Mesenchymal stem cell (in vitro differentiated cells and primary cell): ENCODE measurements at regions not wholly inside any gene's neighbourhood (a gene's known extent, or its start where the extent isn't known, plus 50 kb on each side); places are given as distances from the start of the nearest gene placed in this dataset.

Experiments
- DNase-seq: peaks from one replicate; pipeline ENCODE4 v3.0.0-alpha.2; 2013
- H2AFZ ChIP-seq: one replicate; pipeline ENCODE4 v1.6.1; 2013; ENCODE audit warnings: low read depth, mild to moderate bottlenecking, control low read depth, inconsistent platforms, low read length, moderate library complexity
- H2AK5ac ChIP-seq: 2 replicates; pipeline ENCODE4 v1.6.1; 2013; ENCODE audit warnings: low read length, moderate library complexity, mild to moderate bottlenecking, inconsistent platforms; ENCODE audit not compliant: severe bottlenecking
- H2BK120ac ChIP-seq: one replicate; pipeline ENCODE4 v1.6.1; 2013; ENCODE audit warnings: low read depth, mild to moderate bottlenecking, inconsistent platforms, low read length, moderate library complexity
- H2BK12ac ChIP-seq, 2 experiments: one replicate each; pipeline ENCODE4 v1.6.1; 2013; ENCODE audit warnings: inconsistent platforms in 2 of 2, low read length in 2 of 2, mild to moderate bottlenecking in 2 of 2, moderate library complexity in 2 of 2, control low read depth in 1 of 2
- H2BK15ac ChIP-seq: one replicate; pipeline ENCODE4 v1.6.1; 2013; ENCODE audit warnings: mild to moderate bottlenecking, low read depth, inconsistent platforms; ENCODE audit not compliant: poor library complexity, severe bottlenecking
- H2BK5ac ChIP-seq: 2 replicates; pipeline ENCODE4 v1.6.1; 2013; ENCODE audit warnings: low read depth, mild to moderate bottlenecking, low read length, control low read depth, inconsistent platforms; ENCODE audit not compliant: poor library complexity, severe bottlenecking
- H3K14ac ChIP-seq, 2 experiments: one replicate each; pipeline ENCODE4 v1.6.1; 2013; ENCODE audit warnings: inconsistent platforms in 2 of 2, low read length in 2 of 2, control low read depth in 1 of 2, mild to moderate bottlenecking in 1 of 2, moderate library complexity in 1 of 2
- H3K18ac ChIP-seq, 2 experiments: one replicate each; pipeline ENCODE4 v1.6.1; 2013; ENCODE audit warnings: inconsistent platforms in 2 of 2, low read length in 2 of 2, control low read depth in 1 of 2, low read depth in 1 of 2, mild to moderate bottlenecking in 1 of 2
- H3K23ac ChIP-seq, 2 experiments: one replicate each; pipeline ENCODE4 v1.6.1; 2013; ENCODE audit warnings: inconsistent platforms in 2 of 2, low read length in 2 of 2, mild to moderate bottlenecking in 2 of 2, moderate library complexity in 2 of 2, control low read depth in 1 of 2
- H3K27ac ChIP-seq: 2 replicates; pipeline ENCODE4 v1.5.1; 2013; ENCODE audit warnings: mild to moderate bottlenecking, moderate library complexity, low read length, control low read depth, inconsistent platforms; ENCODE audit not compliant: poor library complexity, severe bottlenecking
- H3K27me3 ChIP-seq, 2 experiments: 2 replicates each; pipeline versions ENCODE4 v1.6.1 to v1.7.0; 2013; ENCODE audit warnings: low read length in 2 of 2, mild to moderate bottlenecking in 2 of 2, moderate library complexity in 2 of 2, control low read depth in 1 of 2, inconsistent platforms in 1 of 2; ENCODE audit not compliant: control insufficient read depth in 1 of 2, insufficient read depth in 1 of 2
- H3K36me3 ChIP-seq, 2 experiments: 2 replicates each; pipeline versions ENCODE4 v1.6.1 to v1.7.0; 2013; ENCODE audit warnings: low read length in 2 of 2, control low read depth in 1 of 2, inconsistent platforms in 1 of 2, low read depth in 1 of 2, mild to moderate bottlenecking in 1 of 2; ENCODE audit not compliant: insufficient read depth in 2 of 2, control insufficient read depth in 1 of 2
- H3K4ac ChIP-seq, 2 experiments: one replicate each; pipeline ENCODE4 v1.6.1; 2013; ENCODE audit warnings: inconsistent platforms in 2 of 2, low read length in 2 of 2, mild to moderate bottlenecking in 2 of 2, moderate library complexity in 2 of 2, control low read depth in 1 of 2, low read depth in 1 of 2
- H3K4me1 ChIP-seq: 2 replicates; pipeline ENCODE4 v1.6.1; 2013; ENCODE audit warnings: low read depth, low read length, control low read depth; ENCODE audit not compliant: control insufficient read depth, insufficient read depth
- H3K4me2 ChIP-seq: 2 replicates; pipeline ENCODE4 v1.6.1; 2013; ENCODE audit warnings: low read length, mild to moderate bottlenecking, inconsistent platforms; ENCODE audit not compliant: poor library complexity, severe bottlenecking
- H3K4me3 ChIP-seq, 2 experiments: 2 replicates each; pipeline versions ENCODE4 v1.5.1 to v1.7.0; 2013; ENCODE audit warnings: low read length in 2 of 2, mild to moderate bottlenecking in 2 of 2, control low read depth in 1 of 2, low read depth in 1 of 2; ENCODE audit not compliant: insufficient read depth in 1 of 2
- H3K79me1 ChIP-seq: replicated peaks from 2 replicates; pipeline ENCODE4 v1.6.1; 2013; ENCODE audit warnings: mild to moderate bottlenecking, control low read depth, low read length, inconsistent platforms; ENCODE audit not compliant: poor library complexity, severe bottlenecking
- H3K9ac ChIP-seq: 2 replicates; pipeline ENCODE4 v1.7.0; 2013; ENCODE audit warnings: mild to moderate bottlenecking, low read length, moderate library complexity
- H3K9me3 ChIP-seq: 2 replicates; pipeline ENCODE4 v1.7.0; 2013; ENCODE audit warnings: mild to moderate bottlenecking, low read length; ENCODE audit not compliant: control insufficient read depth
- H4K8ac ChIP-seq: one replicate; pipeline ENCODE4 v1.6.1; 2013; ENCODE audit warnings: inconsistent platforms, mild to moderate bottlenecking, low read length, moderate library complexity
- H4K91ac ChIP-seq: one replicate; pipeline ENCODE4 v1.6.1; 2013; ENCODE audit warnings: mild to moderate bottlenecking, low read length, inconsistent platforms
- WGBS: methylation state at CpG from one replicate; pipeline ENCODE4 v1.1.7; 2013; ENCODE audit warnings: mixed read lengths; 5-methylcytosine and 5-hydroxymethylcytosine counted together

- no peak overlapping the region for H2AK5ac ChIP-seq
- H3K18ac ChIP-seq: no peak overlapping the region
- no peak overlapping the region for H2BK15ac ChIP-seq
- H3K27me3 ChIP-seq: peaks cover 0 to 17% of the 10 kb centered on the region in 2 experiments
- no peak overlapping the region for H2AFZ ChIP-seq
- H3K4ac ChIP-seq: no peak overlapping the region
- H3K4me2 ChIP-seq: no peak overlapping the region
- no peak overlapping the region for H2BK5ac ChIP-seq
- H3K9me3 ChIP-seq: no peaks in the 10 kb centered on the region
- no peaks in the 10 kb centered on the region for H3K4me1 ChIP-seq
- no peak overlapping the region for H4K8ac ChIP-seq
- H2BK120ac ChIP-seq: no peak overlapping the region
- H3K79me1 ChIP-seq: no peaks in the 10 kb centered on the region
- no peaks in the 10 kb centered on the region for H3K36me3 ChIP-seq
- H3K14ac ChIP-seq: no peak overlapping the region
- H2BK12ac ChIP-seq: no peak overlapping the region
- H4K91ac ChIP-seq: no peak overlapping the region
- H3K4me3 ChIP-seq: no peak overlapping the region
- DNase-seq: no peak
- H3K23ac ChIP-seq: no peak overlapping the region
- no peak overlapping the region for H3K9ac ChIP-seq
- WGBS: 22% methylated on average over 1 of the region's 1 CpG
- no peak overlapping the region for H3K27ac ChIP-seq
These were observed 185.1 kb upstream of the SLCO3A1 start for GRCh38 chr15:91668370-91668769.

DNA sequence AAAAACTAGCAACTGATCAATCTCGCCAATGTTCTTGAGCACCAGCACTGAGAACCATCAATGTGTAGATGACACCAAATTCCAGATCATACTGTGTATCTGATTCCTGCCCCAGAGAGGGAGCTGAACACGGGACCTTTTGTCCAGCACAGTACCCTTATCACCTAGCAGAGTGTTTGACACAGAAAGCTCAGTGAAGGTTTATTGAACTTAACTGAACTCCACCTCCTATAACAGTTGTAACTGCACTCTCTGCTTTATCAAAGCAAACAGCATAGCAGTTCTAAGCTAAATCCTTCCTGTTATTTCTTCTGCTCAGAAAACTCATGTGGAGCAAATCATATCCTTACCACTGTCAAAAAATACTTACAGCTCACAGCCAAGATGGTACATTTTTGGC lies 183.4 kb upstream of the SLCO3A1 start:
- no peaks in the 10 kb centered on the region for H3K79me1 ChIP-seq
- no peak overlapping the region for H2AK5ac ChIP-seq
- H3K27me3 ChIP-seq: peaks cover 0 to 8% of the 10 kb centered on the region in 2 experiments
- 58% methylated on average over 2 of the region's 2 CpGs for WGBS
- no peak overlapping the region for H3K4me2 ChIP-seq
- H3K4me3 ChIP-seq: no peak overlapping the region
- H3K27ac ChIP-seq: no peak overlapping the region
- no peak overlapping the region for H4K8ac ChIP-seq
- H2BK15ac ChIP-seq: no peak overlapping the region
- no peak overlapping the region for H3K9ac ChIP-seq
- H3K18ac ChIP-seq: no peak overlapping the region
- no peak for DNase-seq
- no peaks in the 10 kb centered on the region for H3K36me3 ChIP-seq
- H3K9me3 ChIP-seq: peaks cover 6% of the 10 kb centered on the region
- H2BK12ac ChIP-seq: no peak overlapping the region
- H2BK5ac ChIP-seq: no peak overlapping the region
- no peak overlapping the region for H3K14ac ChIP-seq
- no peak overlapping the region for H2BK120ac ChIP-seq
- no peak overlapping the region for H3K23ac ChIP-seq
- H3K4ac ChIP-seq: no peak overlapping the region
- H4K91ac ChIP-seq: no peak overlapping the region
- no peak overlapping the region for H2AFZ ChIP-seq
- H3K4me1 ChIP-seq: no peaks in the 10 kb centered on the region

DNA sequence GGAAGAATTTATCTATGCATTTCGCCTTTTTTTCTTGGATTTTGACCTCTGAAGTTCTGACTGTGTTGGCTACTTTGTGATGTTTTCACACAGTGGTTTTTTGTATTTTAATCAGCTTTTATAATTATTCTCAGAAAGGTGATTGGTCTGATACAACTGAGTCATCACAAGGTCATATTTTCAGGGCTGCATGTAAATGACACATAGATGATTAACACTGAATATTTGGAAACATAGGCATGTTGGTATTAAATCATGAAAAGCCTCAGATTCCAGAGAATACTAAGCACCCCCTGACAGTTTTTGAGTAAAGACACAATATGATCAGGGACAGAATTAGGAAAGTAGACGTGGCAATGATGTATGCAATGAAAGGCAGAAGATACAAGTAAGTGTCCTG lies 175.5 kb upstream of the SLCO3A1 start:
- H3K9ac ChIP-seq: no peak overlapping the region
- no peak overlapping the region for H2BK15ac ChIP-seq
- WGBS: 61% methylated on average over 2 of the region's 2 CpGs
- no peaks in the 10 kb centered on the region for H3K36me3 ChIP-seq
- no peak overlapping the region for H3K23ac ChIP-seq
- no peaks in the 10 kb centered on the region for H3K27me3 ChIP-seq
- H2AFZ ChIP-seq: no peak overlapping the region
- no peaks in the 10 kb centered on the region for H3K79me1 ChIP-seq
- H2BK5ac ChIP-seq: no peak overlapping the region
- H2AK5ac ChIP-seq: no peak overlapping the region
- no peak for DNase-seq
- H4K8ac ChIP-seq: no peak overlapping the region
- no peak overlapping the region for H2BK12ac ChIP-seq
- H3K4me2 ChIP-seq: no peak overlapping the region
- H3K9me3 ChIP-seq: peaks cover 6% of the 10 kb centered on the region
- no peaks in the 10 kb centered on the region for H3K4me1 ChIP-seq
- no peak overlapping the region for H3K4ac ChIP-seq
- no peak overlapping the region for H3K14ac ChIP-seq
- no peak overlapping the region for H4K91ac ChIP-seq
- no peak overlapping the region for H2BK120ac ChIP-seq
- no peak overlapping the region for H3K27ac ChIP-seq
- H3K18ac ChIP-seq: no peak overlapping the region
- no peak overlapping the region for H3K4me3 ChIP-seq

- no peak overlapping the region for H2BK12ac ChIP-seq
- H3K79me1 ChIP-seq: no peaks in the 10 kb centered on the region
- H3K23ac ChIP-seq: no peak overlapping the region
- no peak overlapping the region for H3K4me2 ChIP-seq
- no peak overlapping the region for H2BK120ac ChIP-seq
- H2BK5ac ChIP-seq: no peak overlapping the region
- H3K9me3 ChIP-seq: peaks cover 1% of the 10 kb centered on the region
- H3K4me3 ChIP-seq: peak overlapping the region in 1 of 2 experiments; percentile 26
- H3K9ac ChIP-seq: no peak overlapping the region
- no peak overlapping the region for H2AFZ ChIP-seq
- DNase-seq: no peak
- H3K14ac ChIP-seq: no peak overlapping the region
- no peak overlapping the region for H3K27ac ChIP-seq
- H2BK15ac ChIP-seq: no peak overlapping the region
- H3K36me3 ChIP-seq: no peaks in the 10 kb centered on the region
- H3K18ac ChIP-seq: no peak overlapping the region
- no peak overlapping the region for H4K91ac ChIP-seq
- H3K4ac ChIP-seq: no peak overlapping the region
- no peaks in the 10 kb centered on the region for H3K4me1 ChIP-seq
- no peak overlapping the region for H4K8ac ChIP-seq
- H3K27me3 ChIP-seq: no peaks in the 10 kb centered on the region
- WGBS: 58% methylated on average over 2 of the region's 2 CpGs
- H2AK5ac ChIP-seq: no peak overlapping the region
These were observed 174.1 kb upstream of the SLCO3A1 start for GRCh38 chr15:91679447-91679846.
